ENCODE measurements at regions not wholly inside any gene's neighbourhood (a gene's known extent, or its start where the extent isn't known, plus 50 kb on each side); places are given as distances from the start of the nearest gene placed in this dataset.

GRCh38 chr4:128454881-128455280, 167.3 kb upstream of the PGRMC2 start:
- CTCF ChIA-PET, result interaction anchor here (0.6 to 1.9 kb wide), 12 partner anchors 9 to 408 kb away, joined by 3 to 6 read pairs (median 3); no protein-coding TSS in a partner anchor
- peak overlapping the region; percentile 48 for H3K4me2 ChIP-seq (ENCODE audit: low read depth, low read length)
- intact Hi-C loops (cut with micrococcal nuclease), result loop anchor here (1.0 to 10.0 kb wide), 10 partner anchors 68 to 637 kb away; partner anchors contain the start of genes JADE1, PGRMC2 and SCLT1
- POLR2A ChIA-PET (ENCODE audit: unreplicated experiment), result no interaction called here
- peak overlapping the region; percentile 10; the same call in 1 of the 2 replicates for H3K4me3 ChIP-seq (ENCODE audit: insufficient read depth, low read depth, low read length)
- H2AFZ ChIP-seq (replicated peaks; ENCODE audit: low read length, poor library complexity), result peak overlapping the region; percentile 77
- H3K27ac ChIP-seq (ENCODE audit: insufficient read depth, low read length), result peak overlapping the region; percentile 77
- H3K9ac ChIP-seq (ENCODE audit: low read depth, low read length), result no peak overlapping the region
- no TSS peak for BruUV-seq (replicated peaks)
- peaks cover 17% of the 10 kb centered on the region for H3K9me1 ChIP-seq (ENCODE audit: insufficient read depth, low read length)
- H3K56ac ChIP-seq (ENCODE audit: extremely low read depth, insufficient read depth, low read length), result peak overlapping the region; percentile 37
- peak overlapping the region; percentile 21 for H3K23ac ChIP-seq (ENCODE audit: low read depth, low read length)
- no peak for TF ChIP-seq RAD21 (IDR thresholded peaks at IDR 0.05; ENCODE audit: low read length)
- no peak for TF ChIP-seq SMC3 (IDR thresholded peaks at IDR 0.05; ENCODE audit: low read depth, low read length)
- TF ChIP-seq CEBPB (IDR thresholded peaks at IDR 0.05; ENCODE audit: low read depth, low read length), result no peak
- TF ChIP-seq NFE2L2 (IDR thresholded peaks at IDR 0.05; ENCODE audit: low read depth, low read length), result no peak
- no peak for TF ChIP-seq CTCF (conservative IDR thresholded peaks at IDR 0.05; ENCODE audit: low read depth, low read length)
- TF ChIP-seq MAZ (IDR thresholded peaks at IDR 0.05; ENCODE audit: borderline replicate concordance, low read depth, low read length), result no peak
- TF ChIP-seq RFX5 (IDR thresholded peaks at IDR 0.05; ENCODE audit: low read depth, low read length), result no peak
- no peak for TF ChIP-seq FOS (IDR thresholded peaks at IDR 0.05; ENCODE audit: low read depth, low read length)
- H2AK5ac ChIP-seq (ENCODE audit: low read depth, low read length), result peak overlapping the region; percentile 98
- H2BK20ac ChIP-seq (ENCODE audit: low read depth, low read length), result peak overlapping the region; percentile 95
- peak overlapping the region; percentile 90 for H3K18ac ChIP-seq (ENCODE audit: low read depth, low read length)
- DNase-seq, result no peak
- peak overlapping the region; percentile 88 for H2BK5ac ChIP-seq (ENCODE audit: low read depth, low read length, poor library complexity, severe bottlenecking)
- H2AK9ac ChIP-seq (replicated peaks; ENCODE audit: low read depth, low read length, poor library complexity), result peak overlapping the region; percentile 16
- no CpG with 5 or more reads among the region's 4 CpGs for WGBS, 2 experiments (ENCODE audit: extremely low coverage in 2 of 2, insufficient read length in 1 of 2)
- ATAC-seq (ENCODE audit: low read depth), result peak; percentile 46
- H3K4me1 ChIP-seq (ENCODE audit: control insufficient read depth, insufficient read depth, low read length), result peaks cover 20% of the 10 kb centered on the region
- H3K4ac ChIP-seq (ENCODE audit: low read depth, low read length), result peak overlapping the region; percentile 91
- H4K8ac ChIP-seq (ENCODE audit: low read depth in 2 of 2, low read length in 2 of 2), result peak overlapping the region; percentile 45 to 86; a peak in 3 of 4 replicates
- H3K9me3 ChIP-seq (ENCODE audit: control insufficient read depth, insufficient read depth, low read length), result no peaks in the 10 kb centered on the region
- peak overlapping the region; percentile 92 for H2BK120ac ChIP-seq (ENCODE audit: low read depth, low read length)
- H4K20me1 ChIP-seq (ENCODE audit: insufficient read depth, low read length), result no peaks in the 10 kb centered on the region
- dilution Hi-C loops (cut with HindIII; ENCODE audit: low sequenced_read_pairs, unreplicated experiment), result no loop called here
- peak overlapping the region; percentile 96 for H4K5ac ChIP-seq (ENCODE audit: low read depth, low read length)
- H3K36me3 ChIP-seq (ENCODE audit: control insufficient read depth, insufficient read depth, low read length), result no peaks in the 10 kb centered on the region
- in situ Hi-C loops (cut with MboI; ENCODE audit: low sequenced_read_pairs), result loop anchor here (5.0 to 10.0 kb wide), 2 partner anchors 260 to 407 kb away; no protein-coding TSS in a partner anchor
- H2BK15ac ChIP-seq (ENCODE audit: low read depth, low read length), result peak overlapping the region; percentile 89
- H3K14ac ChIP-seq (replicated peaks; ENCODE audit: low read depth, low read length), result peak overlapping the region; percentile 69
- no peaks in the 10 kb centered on the region for H3K27me3 ChIP-seq (ENCODE audit: control insufficient read depth, insufficient read depth, low read length)
- peak overlapping the region; percentile 86 for H4K91ac ChIP-seq (ENCODE audit: insufficient read depth, low read depth, low read length)
- H3K79me1 ChIP-seq (ENCODE audit: low read depth in 1 of 2, low read length in 2 of 2), result 0 out of 4 replicates have a peak, but pooled peaks cover 0 to 4% of the 10 kb centered on the region in 2 experiments

Measured in IMR-90 (cell line).